ENCODE measurements at regions not wholly inside any gene's neighbourhood (a gene's known extent, or its start where the extent isn't known, plus 50 kb on each side); places are given as distances from the start of the nearest gene placed in this dataset.

GRCh38 chr13:40492511-40492910 is 173.9 kb downstream of the FOXO1 start:
- TF ChIP-seq POLR2A (IDR thresholded peaks at IDR 0.05; ENCODE audit: low read length), result no peak
- no peak for TF ChIP-seq GATA1 (IDR thresholded peaks at IDR 0.05; ENCODE audit: low read depth, low read length)

All from erythroblast (primary cell).